Stomach (tissue), 4 donors: ENCODE measurements at regions not wholly inside any gene's neighbourhood (a gene's known extent, or its start where the extent isn't known, plus 50 kb on each side); places are given as distances from the start of the nearest gene placed in this dataset.

Experiments used
- CTCF ChIP-seq, 7 experiments: fragments of 450-650 bp in 4 of 7; fragments of 200-600 bp in 3 of 7; sonication (generic) in 3 of 7; IDR thresholded peaks; one replicate each; pipeline ENCODE4 v1.5.1; 2016 to 2019; ENCODE audit warnings: antibody characterized with exemption in 7 of 7, control low read depth in 2 of 7, mild to moderate bottlenecking in 1 of 7
- EP300 ChIP-seq: sonication (generic); formaldehyde crosslinking; IDR thresholded peaks from one replicate; pipeline ENCODE4 v1.6.1; 2017; ENCODE audit warnings: antibody characterized with exemption
- POLR2A ChIP-seq, 4 donors: fragments of 450-650 bp; IDR thresholded peaks; one replicate each; pipeline ENCODE4 v1.6.1; 2016; ENCODE audit warnings: antibody characterized with exemption in 4 of 4, control low read depth in 2 of 4, mild to moderate bottlenecking in 1 of 4, moderate library complexity in 1 of 4
- POLR2AphosphoS5 ChIP-seq, 3 donors: sonication (generic); formaldehyde crosslinking; IDR thresholded peaks; one replicate each; pipeline ENCODE4 v1.6.1; 2016; ENCODE audit warnings: antibody characterized with exemption in 3 of 3

GRCh38 chrX:793216-793770 is 162.7 kb downstream of the SHOX start:
- TF ChIP-seq CTCF (IDR thresholded peaks at IDR 0.05) (no peak), POLR2A (IDR thresholded peaks at IDR 0.05) (no peak), POLR2AphosphoS5 (IDR thresholded peaks at IDR 0.05) (no peak), EP300 (no peak)
